22Rv1 (cell line): ENCODE measurements at regions not wholly inside any gene's neighbourhood (a gene's known extent, or its start where the extent isn't known, plus 50 kb on each side); places are given as distances from the start of the nearest gene placed in this dataset.

Source experiments
- ZFX ChIP-seq: fragments of 450-650 bp; IDR thresholded peaks from 2 replicates; pipeline ENCODE4 v1.6.1; 2017; ENCODE audit warnings: antibody characterized with exemption, borderline replicate concordance
- TF ChIP-seq, protein P1 (sequence below): fragments of 450-650 bp; IDR thresholded peaks from 2 replicates; pipeline ENCODE4 v1.5.1; 2017; ENCODE audit warnings: mild to moderate bottlenecking

DNA sequence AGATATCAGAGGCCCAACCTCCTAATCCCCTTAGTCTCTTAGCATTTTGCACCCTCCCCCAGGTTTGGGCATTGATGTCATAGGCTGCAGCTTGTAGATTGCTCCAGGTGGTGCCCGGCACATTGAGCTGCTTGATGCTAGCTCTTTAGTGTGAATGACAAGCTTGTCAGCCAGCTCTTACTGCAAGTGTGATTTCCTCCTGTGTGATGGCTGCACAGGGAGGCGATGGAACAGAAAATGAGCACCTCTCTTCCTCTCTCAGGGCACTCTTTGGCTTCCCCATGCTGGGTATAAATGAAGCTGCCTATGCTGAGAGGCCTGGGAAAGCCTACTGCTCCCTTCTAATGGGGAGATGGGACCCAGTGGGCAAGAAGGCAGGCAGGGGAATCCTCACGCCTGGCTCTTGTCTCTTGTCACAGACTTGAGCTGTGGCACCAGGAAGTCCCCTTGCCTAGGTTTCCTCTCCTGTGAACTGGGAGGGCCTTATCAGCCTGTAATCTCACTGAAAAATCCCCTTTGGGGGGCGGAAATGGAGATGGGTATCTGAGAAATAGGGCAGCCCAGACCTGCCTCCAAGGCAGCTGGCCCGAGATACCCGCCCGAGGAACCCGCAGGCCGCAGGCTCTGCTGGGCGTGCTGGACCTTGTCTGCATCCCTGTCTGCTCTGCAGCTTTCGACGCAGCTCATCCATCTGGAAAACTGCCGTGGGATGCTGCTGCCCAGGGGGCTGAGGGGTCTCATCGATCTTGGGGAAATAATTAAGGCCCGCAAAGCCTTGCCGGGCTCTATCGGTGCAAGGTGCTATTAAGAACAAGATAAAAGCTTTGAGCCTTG, 163.5 kb upstream of the CXCR4 start:
- TF ChIP-seq, protein P1, sequence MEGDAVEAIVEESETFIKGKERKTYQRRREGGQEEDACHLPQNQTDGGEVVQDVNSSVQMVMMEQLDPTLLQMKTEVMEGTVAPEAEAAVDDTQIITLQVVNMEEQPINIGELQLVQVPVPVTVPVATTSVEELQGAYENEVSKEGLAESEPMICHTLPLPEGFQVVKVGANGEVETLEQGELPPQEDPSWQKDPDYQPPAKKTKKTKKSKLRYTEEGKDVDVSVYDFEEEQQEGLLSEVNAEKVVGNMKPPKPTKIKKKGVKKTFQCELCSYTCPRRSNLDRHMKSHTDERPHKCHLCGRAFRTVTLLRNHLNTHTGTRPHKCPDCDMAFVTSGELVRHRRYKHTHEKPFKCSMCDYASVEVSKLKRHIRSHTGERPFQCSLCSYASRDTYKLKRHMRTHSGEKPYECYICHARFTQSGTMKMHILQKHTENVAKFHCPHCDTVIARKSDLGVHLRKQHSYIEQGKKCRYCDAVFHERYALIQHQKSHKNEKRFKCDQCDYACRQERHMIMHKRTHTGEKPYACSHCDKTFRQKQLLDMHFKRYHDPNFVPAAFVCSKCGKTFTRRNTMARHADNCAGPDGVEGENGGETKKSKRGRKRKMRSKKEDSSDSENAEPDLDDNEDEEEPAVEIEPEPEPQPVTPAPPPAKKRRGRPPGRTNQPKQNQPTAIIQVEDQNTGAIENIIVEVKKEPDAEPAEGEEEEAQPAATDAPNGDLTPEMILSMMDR, result no peak
- TF ChIP-seq ZFX, result no peak
